ENCODE measurements at regions not wholly inside any gene's neighbourhood (a gene's known extent, or its start where the extent isn't known, plus 50 kb on each side); places are given as distances from the start of the nearest gene placed in this dataset.

GRCh38 chr7:23968791-23969190 lies 258.8 kb downstream of the STK31 start:
- DNase-seq = no peak
- Histone ChIP-seq H3K27me3 (no peaks in the 10 kb centered on the region), H3K4me1 (no peaks in the 10 kb centered on the region), H3K4me3 (no peak overlapping the region), H3K9me3 (no peaks in the 10 kb centered on the region), H3K27ac (no peak overlapping the region), H3K36me3 (no peaks in the 10 kb centered on the region)
- TF ChIP-seq CTCF (IDR thresholded peaks at IDR 0.05) = no peak
- intact Hi-C loops (cut with DNase I) = no loop called here
- no peak for ATAC-seq

- H3K4me3 ChIP-seq = no peak overlapping the region
- no peaks in the 10 kb centered on the region for H3K27me3 ChIP-seq
- TF ChIP-seq CTCF (IDR thresholded peaks at IDR 0.05) = no peak
- no peak for ATAC-seq
- intact Hi-C loops (cut with DNase I) = no loop called here
- no peak overlapping the region for H3K27ac ChIP-seq
- DNase-seq = no peak
- no peaks in the 10 kb centered on the region for H3K4me1 ChIP-seq
- no peaks in the 10 kb centered on the region for H3K9me3 ChIP-seq
- no peaks in the 10 kb centered on the region for H3K36me3 ChIP-seq
Observed at GRCh38 chr7:23969443-23969842, 259.4 kb downstream of the STK31 start.

GRCh38 chr7:23970193-23970592 lies 260.2 kb downstream of the STK31 start:
- no peak for DNase-seq
- Histone ChIP-seq H3K4me3 (no peak overlapping the region), H3K27me3 (no peaks in the 10 kb centered on the region)

GRCh38 chr7:23971031-23971430 lies 261.0 kb downstream of the STK31 start:
- Histone ChIP-seq H3K27ac (no peak overlapping the region), H3K27me3 (no peaks in the 10 kb centered on the region), H3K9me3 (no peaks in the 10 kb centered on the region), H3K4me1 (no peaks in the 10 kb centered on the region), H3K36me3 (no peaks in the 10 kb centered on the region), H3K4me3 (no peak overlapping the region)
- DNase-seq (no peak), ATAC-seq (no peak)
- TF ChIP-seq CTCF (IDR thresholded peaks at IDR 0.05) = no peak
- intact Hi-C loops (cut with DNase I) = no loop called here

More at GRCh38 chr7:23970193-23970592, 260.2 kb downstream of the STK31 start:
- intact Hi-C loops (cut with DNase I) = no loop called here
- Histone ChIP-seq H3K36me3 (no peaks in the 10 kb centered on the region), H3K9me3 (no peaks in the 10 kb centered on the region), H3K27ac (no peak overlapping the region), H3K4me1 (no peaks in the 10 kb centered on the region)
- no peak for TF ChIP-seq CTCF (IDR thresholded peaks at IDR 0.05)
- no peak for ATAC-seq

GRCh38 chr7:23972057-23972456 lies 262.0 kb downstream of the STK31 start:
- DNase-seq = no peak
- ATAC-seq = no peak
- intact Hi-C loops (cut with DNase I) = no loop called here

More at GRCh38 chr7:23972057-23972456, 262.0 kb downstream of the STK31 start:
- Histone ChIP-seq H3K4me3 (no peak overlapping the region), H3K4me1 (no peaks in the 10 kb centered on the region), H3K36me3 (no peaks in the 10 kb centered on the region), H3K27me3 (no peaks in the 10 kb centered on the region), H3K9me3 (no peaks in the 10 kb centered on the region), H3K27ac (no peak overlapping the region)
- no peak for TF ChIP-seq CTCF (IDR thresholded peaks at IDR 0.05)

Data from upper lobe of right lung (tissue), 1 donor.